CD4-positive, CD25-positive, alpha-beta regulatory T cell (primary cell): ENCODE measurements at regions not wholly inside any gene's neighbourhood (a gene's known extent, or its start where the extent isn't known, plus 50 kb on each side); places are given as distances from the start of the nearest gene placed in this dataset.

Source experiments
- ATAC-seq, 2 donors: fragments of 150-1000 bp; cut with Tn5 transposase; one replicate each; pipeline ENCODE4 v1.10.0; 2021; ENCODE audit warnings: low read depth in 2 of 2, moderate number of reproducible peaks in 2 of 2, moderate library complexity in 1 of 2
- DNase-seq, 3 donors: peaks; one replicate each; pipeline versions ENCODE4 v3.0.0 to v3.0.0-alpha.2; 2012 to 2022; ENCODE audit warnings: mixed read lengths in 1 of 3
- H3K27ac ChIP-seq: one replicate; pipeline ENCODE4 v1.7.0; 2013; ENCODE audit warnings: mild to moderate bottlenecking, low read length; ENCODE audit not compliant: insufficient read depth, poor library complexity, severe bottlenecking
- H3K27me3 ChIP-seq: one replicate; pipeline ENCODE4 v1.7.0; 2013; ENCODE audit warnings: low read length; ENCODE audit not compliant: control insufficient read depth, insufficient read depth
- H3K36me3 ChIP-seq: one replicate; pipeline ENCODE4 v1.7.0; 2013; ENCODE audit warnings: mild to moderate bottlenecking, low read length, moderate library complexity; ENCODE audit not compliant: control insufficient read depth, insufficient read depth
- H3K4me1 ChIP-seq: 2 replicates; pipeline ENCODE4 v1.7.0; 2013; ENCODE audit warnings: mild to moderate bottlenecking, low read length; ENCODE audit not compliant: insufficient read depth, control insufficient read depth, poor library complexity, severe bottlenecking
- H3K4me3 ChIP-seq: one replicate; pipeline ENCODE4 v1.7.0; 2013; ENCODE audit warnings: low read depth, mild to moderate bottlenecking, low read length, moderate library complexity
- H3K9me3 ChIP-seq, 2 experiments: 1 replicate in 1 of 2; 2 replicates in 1 of 2; pipeline ENCODE4 v1.7.0; 2013; ENCODE audit warnings: low read length in 2 of 2, mild to moderate bottlenecking in 1 of 2, moderate library complexity in 1 of 2; ENCODE audit not compliant: control insufficient read depth in 2 of 2
- H3K27ac Mint-ChIP-seq, 3 donors: one replicate each; pipeline ENCODE4 v1.8.0; 2020 to 2022; ENCODE audit warnings: mild to moderate bottlenecking in 3 of 3, mixed read lengths in 3 of 3, moderate library complexity in 2 of 3
- H3K27me3 Mint-ChIP-seq: one replicate; pipeline ENCODE4 v1.8.0; 2022; ENCODE audit warnings: mild to moderate bottlenecking, mixed read lengths
- H3K36me3 Mint-ChIP-seq: one replicate; pipeline ENCODE4 v1.8.0; 2020; ENCODE audit warnings: mixed read lengths
- H3K4me1 Mint-ChIP-seq, 4 donors: one replicate each; pipeline ENCODE4 v1.8.0; 2020 to 2022; ENCODE audit warnings: mixed read lengths in 4 of 4, mild to moderate bottlenecking in 1 of 4
- H3K4me3 Mint-ChIP-seq, 4 donors: one replicate each; pipeline ENCODE4 v1.8.0; 2020 to 2022; ENCODE audit warnings: mild to moderate bottlenecking in 4 of 4, mixed read lengths in 4 of 4, moderate library complexity in 3 of 4
- H3K9me3 Mint-ChIP-seq, 7 donors: one replicate each; pipeline ENCODE4 v1.8.0; 2020 to 2022; ENCODE audit warnings: mixed read lengths in 7 of 7, mild to moderate bottlenecking in 3 of 7, moderate library complexity in 2 of 7

- DNase-seq (no peak), ATAC-seq (no peak)
- Mint-ChIP-seq H3K4me1 (no peaks in the 10 kb centered on the region), H3K27ac (no peak overlapping the region), H3K9me3 (peaks cover 0 to 4% (median 1%) of the 10 kb centered on the region in 7 donors), H3K4me3 (no peak overlapping the region), H3K36me3 (no peaks in the 10 kb centered on the region), H3K27me3 (no peaks in the 10 kb centered on the region)
- H3K27ac ChIP-seq = no peak overlapping the region
- H3K36me3 ChIP-seq = no peaks in the 10 kb centered on the region
- no peak overlapping the region for H3K4me3 ChIP-seq
- H3K4me1 ChIP-seq = no peaks in the 10 kb centered on the region
- no peaks in the 10 kb centered on the region for H3K27me3 ChIP-seq
- no peaks in the 10 kb centered on the region for H3K9me3 ChIP-seq
Observed at GRCh38 chr11:92545906-92546471, 321.4 kb downstream of the FAT3 start.

- H3K36me3 Mint-ChIP-seq = no peaks in the 10 kb centered on the region
- H3K27ac Mint-ChIP-seq = no peak overlapping the region
- ATAC-seq = no peak
- Histone ChIP-seq H3K36me3 (no peaks in the 10 kb centered on the region), H3K27ac (no peak overlapping the region), H3K9me3 (no peaks in the 10 kb centered on the region), H3K4me1 (no peaks in the 10 kb centered on the region), H3K27me3 (no peaks in the 10 kb centered on the region), H3K4me3 (no peak overlapping the region)
- H3K27me3 Mint-ChIP-seq = no peaks in the 10 kb centered on the region
- H3K4me3 Mint-ChIP-seq = no peak overlapping the region
- H3K9me3 Mint-ChIP-seq = peaks cover 0 to 4% (median 1%) of the 10 kb centered on the region in 7 donors
- no peaks in the 10 kb centered on the region for H3K4me1 Mint-ChIP-seq
- DNase-seq = no peak
Observed at GRCh38 chr11:92546603-92547002, 322.0 kb downstream of the FAT3 start.

- Mint-ChIP-seq H3K36me3 (no peaks in the 10 kb centered on the region), H3K4me1 (no peaks in the 10 kb centered on the region), H3K27ac (no peak overlapping the region), H3K27me3 (no peaks in the 10 kb centered on the region), H3K9me3 (peaks cover 0 to 2% (median 0%) of the 10 kb centered on the region in 7 donors), H3K4me3 (no peak overlapping the region)
- no peak for ATAC-seq
- DNase-seq = no peak
- H3K9me3 ChIP-seq = no peaks in the 10 kb centered on the region
- no peaks in the 10 kb centered on the region for H3K36me3 ChIP-seq
- no peaks in the 10 kb centered on the region for H3K27me3 ChIP-seq
- no peaks in the 10 kb centered on the region for H3K4me1 ChIP-seq
- no peak overlapping the region for H3K4me3 ChIP-seq
- no peak overlapping the region for H3K27ac ChIP-seq
Observed at GRCh38 chr11:92550411-92550810, 325.8 kb downstream of the FAT3 start.

- H3K27me3 ChIP-seq = no peaks in the 10 kb centered on the region
- no peak for DNase-seq
- Mint-ChIP-seq H3K27me3 (no peaks in the 10 kb centered on the region), H3K4me3 (peak overlapping the region in 1 of 4 donors; percentile 84), H3K27ac (no peak overlapping the region), H3K36me3 (no peaks in the 10 kb centered on the region), H3K9me3 (peaks cover 0 to 2% (median 0%) of the 10 kb centered on the region in 7 donors), H3K4me1 (no peaks in the 10 kb centered on the region)
- no peak overlapping the region for H3K4me3 ChIP-seq
- H3K36me3 ChIP-seq = no peaks in the 10 kb centered on the region
- H3K9me3 ChIP-seq = no peaks in the 10 kb centered on the region
- no peak overlapping the region for H3K27ac ChIP-seq
- no peak for ATAC-seq
- H3K4me1 ChIP-seq = no peaks in the 10 kb centered on the region
Observed at GRCh38 chr11:92550871-92551270, 326.3 kb downstream of the FAT3 start.

- H3K4me1 Mint-ChIP-seq = no peaks in the 10 kb centered on the region
- Histone ChIP-seq H3K27ac (no peak overlapping the region), H3K9me3 (no peaks in the 10 kb centered on the region), H3K27me3 (no peaks in the 10 kb centered on the region), H3K4me1 (no peaks in the 10 kb centered on the region), H3K4me3 (no peak overlapping the region), H3K36me3 (no peaks in the 10 kb centered on the region)
- no peak overlapping the region for H3K27ac Mint-ChIP-seq
- no peak overlapping the region for H3K4me3 Mint-ChIP-seq
- H3K9me3 Mint-ChIP-seq = peaks cover 0 to 4% (median 1%) of the 10 kb centered on the region in 7 donors
- no peak for DNase-seq
- no peaks in the 10 kb centered on the region for H3K36me3 Mint-ChIP-seq
- H3K27me3 Mint-ChIP-seq = no peaks in the 10 kb centered on the region
- no peak for ATAC-seq
Observed at GRCh38 chr11:92552942-92553341, 328.3 kb downstream of the FAT3 start.

GRCh38 chr11:92554688-92555087 is 330.1 kb downstream of the FAT3 start:
- Mint-ChIP-seq H3K4me3 (no peak overlapping the region), H3K27me3 (no peaks in the 10 kb centered on the region), H3K4me1 (no peaks in the 10 kb centered on the region), H3K36me3 (no peaks in the 10 kb centered on the region), H3K9me3 (peaks cover 0 to 4% (median 0%) of the 10 kb centered on the region in 7 donors), H3K27ac (no peak overlapping the region)
- no peak for DNase-seq
- Histone ChIP-seq H3K9me3 (no peaks in the 10 kb centered on the region), H3K36me3 (no peaks in the 10 kb centered on the region), H3K4me1 (no peaks in the 10 kb centered on the region), H3K4me3 (no peak overlapping the region), H3K27ac (no peak overlapping the region), H3K27me3 (no peaks in the 10 kb centered on the region)
- no peak for ATAC-seq

- Mint-ChIP-seq H3K4me1 (no peaks in the 10 kb centered on the region), H3K36me3 (no peaks in the 10 kb centered on the region), H3K4me3 (no peak overlapping the region), H3K9me3 (peaks cover 0 to 4% (median 0%) of the 10 kb centered on the region in 7 donors), H3K27ac (no peak overlapping the region), H3K27me3 (no peaks in the 10 kb centered on the region)
- ATAC-seq = no peak
- Histone ChIP-seq H3K4me3 (no peak overlapping the region), H3K9me3 (no peaks in the 10 kb centered on the region), H3K27ac (no peak overlapping the region), H3K4me1 (no peaks in the 10 kb centered on the region), H3K27me3 (no peaks in the 10 kb centered on the region), H3K36me3 (no peaks in the 10 kb centered on the region)
- no peak for DNase-seq
Observed at GRCh38 chr11:92556431-92556830, 331.8 kb downstream of the FAT3 start.

- no peaks in the 10 kb centered on the region for H3K4me1 Mint-ChIP-seq
- no peaks in the 10 kb centered on the region for H3K4me1 ChIP-seq
- H3K9me3 Mint-ChIP-seq = peaks cover 0 to 5% (median 0%) of the 10 kb centered on the region in 7 donors
Observed at GRCh38 chr11:92557879-92558278, 333.3 kb downstream of the FAT3 start.

More at GRCh38 chr11:92557879-92558278, 333.3 kb downstream of the FAT3 start:
- no peaks in the 10 kb centered on the region for H3K36me3 Mint-ChIP-seq
- ATAC-seq (no peak), DNase-seq (no peak)
- Histone ChIP-seq H3K27me3 (no peaks in the 10 kb centered on the region), H3K27ac (no peak overlapping the region), H3K36me3 (no peaks in the 10 kb centered on the region), H3K9me3 (no peaks in the 10 kb centered on the region), H3K4me3 (no peak overlapping the region)
- H3K27ac Mint-ChIP-seq = no peak overlapping the region
- H3K27me3 Mint-ChIP-seq = no peaks in the 10 kb centered on the region
- no peak overlapping the region for H3K4me3 Mint-ChIP-seq
